PC-3 (cell line): ENCODE measurements at regions not wholly inside any gene's neighbourhood (a gene's known extent, or its start where the extent isn't known, plus 50 kb on each side); places are given as distances from the start of the nearest gene placed in this dataset.

ENCODE experiments used
- ATAC-seq: fragments of 200-7000 bp; cut with Tn5 transposase; 2 replicates; pipeline ENCODE4 v1.9.1; 2020; ENCODE audit warnings: mild to moderate bottlenecking, moderate library complexity
- BruUV-seq: library from RNA; stranded (reverse); fragments of 400-500 nt; replicated peaks from 2 replicates; lab custom pipeline; 2021; lab: Mats Ljungman, UMichigan
- CTCF ChIA-PET: fragments of 300-600 bp; sonication (Branson Sonifier 250); formaldehyde crosslinking; loops from one replicate; lab custom pipeline; 2022; ENCODE audit warnings: antibody characterized with exemption; lab: Charles Lee
- POLR2A ChIA-PET: fragments of 300-600 bp; sonication (Branson Sonifier 250); formaldehyde crosslinking; loops from one replicate; lab custom pipeline; 2022; ENCODE audit warnings: antibody characterized with exemption; ENCODE audit not compliant: unreplicated experiment; lab: Charles Lee
- DNase-seq: peaks from one replicate; pipeline ENCODE4 v3.0.0-alpha.2; 2015
- H2AFZ ChIP-seq: fragments of 300-600 bp; sonication (generic); 2 replicates; pipeline ENCODE4 v1.6.0; 2016; ENCODE audit warnings: antibody characterized with exemption, low read length
- H3F3A ChIP-seq: fragments of 300-600 bp; sonication (generic); one replicate; pipeline ENCODE4 v1.6.0; 2017; ENCODE audit warnings: antibody characterized with exemption, low read length, control low read depth, mild to moderate bottlenecking; ENCODE audit not compliant: unreplicated experiment
- H3K27ac ChIP-seq: fragments of 300-600 bp; sonication (generic); 2 replicates; pipeline ENCODE4 v1.5.1; 2016; ENCODE audit warnings: mild to moderate bottlenecking, low read length
- H3K27me3 ChIP-seq: fragments of 300-600 bp; sonication (generic); 2 replicates; pipeline ENCODE4 v1.6.1; 2016; ENCODE audit warnings: low read length, mixed read lengths
- H3K36me3 ChIP-seq: fragments of 300-600 bp; sonication (generic); 2 replicates; pipeline ENCODE4 v1.6.1; 2016; ENCODE audit warnings: low read depth, mixed run types, low read length, mixed read lengths
- H3K4me1 ChIP-seq: fragments of 300-600 bp; sonication (generic); 2 replicates; pipeline ENCODE4 v1.5.1; 2016; ENCODE audit warnings: low read length; ENCODE audit not compliant: insufficient read depth
- H3K4me2 ChIP-seq: fragments of 300-600 bp; sonication (generic); 2 replicates; pipeline ENCODE4 v1.6.0; 2016; ENCODE audit warnings: low read length
- H3K4me3 ChIP-seq: fragments of 300-600 bp; sonication (generic); 2 replicates; pipeline ENCODE4 v1.5.1; 2016; ENCODE audit warnings: mild to moderate bottlenecking, low read length, mixed read lengths
- H3K79me2 ChIP-seq: fragments of 300-600 bp; sonication (generic); 2 replicates; pipeline ENCODE4 v1.6.1; 2017; ENCODE audit warnings: low read length, mixed read lengths
- H3K9ac ChIP-seq: fragments of 300-600 bp; sonication (generic); 2 replicates; pipeline ENCODE4 v1.6.0; 2016; ENCODE audit warnings: mild to moderate bottlenecking, low read length
- H3K9me2 ChIP-seq: fragments of 300-600 bp; sonication (generic); replicated peaks from 2 replicates; pipeline ENCODE4 v1.6.1; 2016; ENCODE audit warnings: mixed run types, low read length, mixed read lengths
- H3K9me3 ChIP-seq: fragments of 300-600 bp; sonication (generic); 2 replicates; pipeline ENCODE4 v1.6.1; 2016; ENCODE audit warnings: low read length, mixed read lengths
- H4K20me1 ChIP-seq: fragments of 300-600 bp; sonication (generic); 2 replicates; pipeline ENCODE4 v1.6.1; 2016; ENCODE audit warnings: low read length, mixed read lengths
- EZH2 ChIP-seq: fragments of 300-600 bp; sonication (generic); IDR thresholded peaks from one replicate; pipeline ENCODE4 v1.6.1; 2017; ENCODE audit warnings: antibody characterized with exemption, mild to moderate bottlenecking, low read length; ENCODE audit not compliant: unreplicated experiment
- EZH2phosphoT487 ChIP-seq: fragments of 300-600 bp; sonication (generic); IDR thresholded peaks from 2 replicates; pipeline ENCODE4 v1.6.1; 2018; ENCODE audit warnings: mild to moderate bottlenecking, antibody characterized with exemption, low read length, borderline replicate concordance
- intact Hi-C: fragments of 100-400 bp; cut with micrococcal nuclease; formaldehyde crosslinking; loops from 2 replicates; pipeline ENCODE4 v1.9.0; 2023
- TF ChIP-seq, protein P1 (sequence below): fragments of 300-600 bp; sonication (generic); conservative IDR thresholded peaks from 2 replicates; pipeline ENCODE4 v1.5.1; 2017; ENCODE audit warnings: antibody characterized with exemption, low read depth, mild to moderate bottlenecking, low read length

DNA sequence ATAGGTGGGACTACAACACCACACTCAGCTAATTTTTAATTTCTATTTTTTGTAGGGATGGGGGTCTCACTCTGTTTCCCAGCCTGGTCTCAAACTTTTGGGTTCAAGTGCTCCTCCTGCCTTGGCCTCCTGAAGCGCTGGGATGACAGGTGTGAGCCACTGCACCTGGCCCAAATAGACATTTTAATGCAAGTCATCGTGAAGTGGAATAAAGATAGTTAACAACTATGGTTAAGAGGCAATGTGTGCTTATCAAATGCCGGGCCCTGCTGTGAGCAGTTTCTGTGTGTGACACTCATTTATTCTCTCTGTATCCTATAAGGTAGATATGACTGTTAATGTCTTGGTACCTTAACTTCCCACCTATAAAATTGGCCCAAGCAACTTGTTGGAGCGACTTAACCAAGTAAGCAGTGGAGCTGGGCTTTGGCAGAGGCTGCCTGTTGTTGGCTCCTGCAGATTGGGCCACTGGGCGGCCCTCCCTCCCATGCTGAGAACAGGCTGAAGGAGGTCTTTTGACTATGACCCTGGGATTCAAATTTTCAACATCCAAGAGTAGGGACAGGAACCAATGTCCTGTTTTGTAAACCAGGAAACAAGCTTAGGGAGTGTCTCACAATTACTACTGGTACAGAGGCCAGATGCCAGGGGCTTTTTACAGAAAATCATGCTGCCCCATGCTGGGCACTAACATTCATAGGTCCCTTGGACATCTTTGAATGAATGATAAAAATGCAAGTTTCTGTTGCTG, 450.7 kb downstream of the TSHZ3 start:
- intact Hi-C loops: no loop called here
- ChIA-PET CTCF (no interaction called here), POLR2A (no interaction called here)
- Histone ChIP-seq H3K27me3 (no peaks in the 10 kb centered on the region), H3K36me3 (no peaks in the 10 kb centered on the region), H2AFZ (no peak overlapping the region), H3K4me1 (no peaks in the 10 kb centered on the region), H3K9me3 (no peaks in the 10 kb centered on the region), H3K9me2 (no peaks in the 10 kb centered on the region), H4K20me1 (no peaks in the 10 kb centered on the region), H3K9ac (no peak overlapping the region), H3K4me3 (no peak overlapping the region), H3K4me2 (no peak overlapping the region), H3K27ac (no peak overlapping the region), H3F3A (no peaks in the 10 kb centered on the region), H3K79me2 (no peaks in the 10 kb centered on the region)
- TF ChIP-seq EZH2phosphoT487: no peak
- TF ChIP-seq, protein P1, sequence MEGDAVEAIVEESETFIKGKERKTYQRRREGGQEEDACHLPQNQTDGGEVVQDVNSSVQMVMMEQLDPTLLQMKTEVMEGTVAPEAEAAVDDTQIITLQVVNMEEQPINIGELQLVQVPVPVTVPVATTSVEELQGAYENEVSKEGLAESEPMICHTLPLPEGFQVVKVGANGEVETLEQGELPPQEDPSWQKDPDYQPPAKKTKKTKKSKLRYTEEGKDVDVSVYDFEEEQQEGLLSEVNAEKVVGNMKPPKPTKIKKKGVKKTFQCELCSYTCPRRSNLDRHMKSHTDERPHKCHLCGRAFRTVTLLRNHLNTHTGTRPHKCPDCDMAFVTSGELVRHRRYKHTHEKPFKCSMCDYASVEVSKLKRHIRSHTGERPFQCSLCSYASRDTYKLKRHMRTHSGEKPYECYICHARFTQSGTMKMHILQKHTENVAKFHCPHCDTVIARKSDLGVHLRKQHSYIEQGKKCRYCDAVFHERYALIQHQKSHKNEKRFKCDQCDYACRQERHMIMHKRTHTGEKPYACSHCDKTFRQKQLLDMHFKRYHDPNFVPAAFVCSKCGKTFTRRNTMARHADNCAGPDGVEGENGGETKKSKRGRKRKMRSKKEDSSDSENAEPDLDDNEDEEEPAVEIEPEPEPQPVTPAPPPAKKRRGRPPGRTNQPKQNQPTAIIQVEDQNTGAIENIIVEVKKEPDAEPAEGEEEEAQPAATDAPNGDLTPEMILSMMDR: no peak
- TF ChIP-seq EZH2: no peak
- DNase-seq: no peak
- no TSS peak for BruUV-seq
- no peak for ATAC-seq

DNA sequence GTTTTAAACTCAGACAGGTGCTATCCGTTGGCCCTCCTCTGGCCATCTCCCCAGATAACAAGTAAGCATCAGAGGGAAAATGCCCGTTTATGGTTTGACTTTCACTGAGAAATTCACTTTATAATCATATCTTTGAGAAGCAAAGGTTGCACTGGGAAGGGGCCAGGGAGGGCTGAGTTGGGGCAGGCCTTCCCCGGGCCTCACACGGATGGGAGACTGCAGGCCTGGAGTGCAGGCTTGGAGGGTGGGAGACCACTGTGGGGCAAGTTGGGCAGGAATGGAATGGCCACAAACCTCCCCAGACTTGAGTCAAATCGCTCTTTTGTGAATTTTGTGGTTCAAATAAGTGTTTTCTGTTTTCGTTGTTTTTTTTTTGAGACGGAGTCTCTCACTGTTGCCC, 451.7 kb downstream of the TSHZ3 start:
- CTCF ChIA-PET: no interaction called here

DNA sequence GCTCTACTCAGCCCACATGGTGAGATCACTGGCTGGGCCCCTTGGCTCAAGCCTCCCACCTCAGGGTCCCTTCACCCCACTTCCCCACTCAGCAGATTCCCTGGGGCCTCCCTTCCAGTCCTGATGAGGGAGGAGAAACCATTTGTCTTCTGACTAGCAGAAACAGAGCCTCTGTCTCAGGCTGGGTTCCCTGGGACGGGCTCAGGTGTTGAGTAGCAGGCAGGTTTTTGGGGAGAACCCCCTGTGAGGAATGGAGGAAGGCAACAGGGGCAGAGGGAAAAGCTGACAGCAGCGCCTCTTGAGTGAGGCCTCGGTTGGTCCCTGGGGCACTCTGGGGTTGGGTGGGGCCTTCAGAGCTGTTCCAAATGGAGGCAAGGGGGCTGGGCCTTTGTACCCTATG, 452.2 kb downstream of the TSHZ3 start:
- H3K79me2 ChIP-seq: no peaks in the 10 kb centered on the region

More for the DNA sequence above, 451.7 kb downstream of the TSHZ3 start:
- intact Hi-C loops: no loop called here
- BruUV-seq: no TSS peak
- Histone ChIP-seq H2AFZ (no peak overlapping the region), H3K4me1 (no peaks in the 10 kb centered on the region), H3K79me2 (no peaks in the 10 kb centered on the region), H3K27ac (no peak overlapping the region), H4K20me1 (no peaks in the 10 kb centered on the region), H3K4me3 (no peak overlapping the region), H3K27me3 (no peaks in the 10 kb centered on the region), H3K9me2 (no peaks in the 10 kb centered on the region), H3K4me2 (no peak overlapping the region), H3K9me3 (no peaks in the 10 kb centered on the region), H3K36me3 (no peaks in the 10 kb centered on the region), H3F3A (no peaks in the 10 kb centered on the region), H3K9ac (no peak overlapping the region)
- ATAC-seq (no peak), DNase-seq (no peak)
- no peak for TF ChIP-seq EZH2
- no peak for TF ChIP-seq EZH2phosphoT487
- TF ChIP-seq, protein P1: no peak
- POLR2A ChIA-PET: no interaction called here

More for the DNA sequence above, 452.2 kb downstream of the TSHZ3 start:
- H3K4me3 ChIP-seq: no peak overlapping the region
- no peak overlapping the region for H2AFZ ChIP-seq
- ChIA-PET POLR2A (no interaction called here), CTCF (no interaction called here)
- no peaks in the 10 kb centered on the region for H4K20me1 ChIP-seq
- BruUV-seq: no TSS peak
- no peak for DNase-seq
- TF ChIP-seq, protein P1: no peak
- no peaks in the 10 kb centered on the region for H3K4me1 ChIP-seq
- no peak overlapping the region for H3K27ac ChIP-seq
- no peaks in the 10 kb centered on the region for H3K9me3 ChIP-seq
- H3K4me2 ChIP-seq: no peak overlapping the region
- intact Hi-C loops: no loop called here
- H3K9me2 ChIP-seq: no peaks in the 10 kb centered on the region
- H3K36me3 ChIP-seq: no peaks in the 10 kb centered on the region
- ATAC-seq: no peak
- no peaks in the 10 kb centered on the region for H3K27me3 ChIP-seq
- no peaks in the 10 kb centered on the region for H3F3A ChIP-seq
- H3K9ac ChIP-seq: no peak overlapping the region
